SJSA1 (cell line): ENCODE measurements at regions not wholly inside any gene's neighbourhood (a gene's known extent, or its start where the extent isn't known, plus 50 kb on each side); places are given as distances from the start of the nearest gene placed in this dataset.
A peak's percentile ranks its signal among the peaks of the same experiment; 100 is the strongest.
"Not testable (repeated sequence)": the region's sequence is repeated elsewhere in the genome, so short reads cannot be mapped to it uniquely, and the experiment has no call there.

Experiments
- DNase-seq, 2 experiments: peaks; one replicate each; pipeline ENCODE4 v3.0.0-alpha.2; 2015 to 2020; ENCODE audit warnings: low spot score in 2 of 2, low read depth in 1 of 2
- H3K27ac ChIP-seq: fragments of 250-450 bp; sonication (Bioruptor Pico); 2 replicates; pipeline ENCODE4 v1.5.1; 2020; ENCODE audit warnings: mild to moderate bottlenecking, moderate library complexity
- H3K27me3 ChIP-seq: fragments of 250-450 bp; sonication (Bioruptor Pico); replicated peaks from 2 replicates; pipeline ENCODE4 v1.5.1; 2020; ENCODE audit warnings: mild to moderate bottlenecking, moderate library complexity
- H3K36me3 ChIP-seq: fragments of 250-450 bp; sonication (Bioruptor Pico); 2 replicates; pipeline ENCODE4 v1.5.1; 2020; ENCODE audit warnings: mild to moderate bottlenecking
- H3K4me1 ChIP-seq: fragments of 250-450 bp; sonication (Bioruptor Pico); replicated peaks from 2 replicates; pipeline ENCODE4 v1.6.1; 2021; ENCODE audit warnings: mild to moderate bottlenecking
- H3K4me3 ChIP-seq: fragments of 250-450 bp; sonication (Bioruptor Pico); 2 replicates; pipeline ENCODE4 v1.5.1; 2020; ENCODE audit warnings: mild to moderate bottlenecking
- H3K9me3 ChIP-seq: fragments of 250-450 bp; sonication (Bioruptor Pico); replicated peaks from 2 replicates; pipeline ENCODE4 v1.5.1; 2020; ENCODE audit warnings: mild to moderate bottlenecking

GRCh38 chr12:97877404-97877803 is 414.8 kb downstream of the RMST start:
- Histone ChIP-seq H3K9me3 (no peaks in the 10 kb centered on the region), H3K27ac (no peak overlapping the region), H3K27me3 (no peaks in the 10 kb centered on the region), H3K36me3 (no peaks in the 10 kb centered on the region), H3K4me3 (no peak overlapping the region), H3K4me1 (no peaks in the 10 kb centered on the region)
- no peak for DNase-seq

- Histone ChIP-seq H3K27me3 (no peaks in the 10 kb centered on the region), H3K9me3 (no peaks in the 10 kb centered on the region), H3K36me3 (no peaks in the 10 kb centered on the region), H3K4me3 (no peak overlapping the region), H3K4me1 (no peaks in the 10 kb centered on the region), H3K27ac (no peak overlapping the region)
- no peak for DNase-seq
Observed at GRCh38 chr12:97886511-97887176, 424.0 kb downstream of the RMST start.

GRCh38 chr12:97897881-97898280 is 435.3 kb downstream of the RMST start:
- H3K9me3 ChIP-seq, DNase-seq: not testable (repeated sequence)

GRCh38 chr12:97899529-97899928 is 436.9 kb downstream of the RMST start:
- Histone ChIP-seq H3K4me3 (no peak overlapping the region), H3K9me3 (no peaks in the 10 kb centered on the region), H3K36me3 (no peaks in the 10 kb centered on the region), H3K27ac (no peak overlapping the region), H3K4me1 (no peaks in the 10 kb centered on the region), H3K27me3 (no peaks in the 10 kb centered on the region)
- DNase-seq, result no peak

More at GRCh38 chr12:97897881-97898280, 435.3 kb downstream of the RMST start:
- not testable (repeated sequence) for H3K27ac ChIP-seq, H3K4me3 ChIP-seq, H3K4me1 ChIP-seq, H3K36me3 ChIP-seq, H3K27me3 ChIP-seq

- Histone ChIP-seq H3K9me3 (no peaks in the 10 kb centered on the region), H3K36me3 (no peaks in the 10 kb centered on the region), H3K27me3 (no peaks in the 10 kb centered on the region), H3K4me3 (no peak overlapping the region), H3K4me1 (no peaks in the 10 kb centered on the region), H3K27ac (no peak overlapping the region)
- no peak for DNase-seq
Observed at GRCh38 chr12:97899956-97900355, 437.4 kb downstream of the RMST start.

GRCh38 chr12:97903356-97903755 is 440.8 kb downstream of the RMST start:
- DNase-seq, result no peak
- Histone ChIP-seq H3K4me1 (no peaks in the 10 kb centered on the region), H3K9me3 (no peaks in the 10 kb centered on the region), H3K4me3 (no peak overlapping the region), H3K27ac (no peak overlapping the region), H3K36me3 (no peaks in the 10 kb centered on the region), H3K27me3 (no peaks in the 10 kb centered on the region)

GRCh38 chr12:97907504-97907903 is 444.9 kb downstream of the RMST start:
- Histone ChIP-seq H3K36me3 (no peaks in the 10 kb centered on the region), H3K9me3 (no peaks in the 10 kb centered on the region), H3K4me1 (no peaks in the 10 kb centered on the region), H3K27ac (no peak overlapping the region), H3K4me3 (no peak overlapping the region), H3K27me3 (no peaks in the 10 kb centered on the region; the same call in 1 of the 2 replicates)
- DNase-seq, result no peak

GRCh38 chr12:97910559-97910958 is 448.0 kb downstream of the RMST start:
- H3K36me3 ChIP-seq, result no peaks in the 10 kb centered on the region
- H3K4me1 ChIP-seq, result no peaks in the 10 kb centered on the region
- H3K27ac ChIP-seq, result no peak overlapping the region
- no peaks in the 10 kb centered on the region; the same call in none of the 2 replicates for H3K27me3 ChIP-seq
- H3K9me3 ChIP-seq, result no peaks in the 10 kb centered on the region
- H3K4me3 ChIP-seq, result no peak overlapping the region
- DNase-seq, result no peak

- no peak for DNase-seq
- Histone ChIP-seq H3K27me3 (no peaks in the 10 kb centered on the region; the same call in none of the 2 replicates), H3K36me3 (no peaks in the 10 kb centered on the region), H3K4me1 (no peaks in the 10 kb centered on the region), H3K9me3 (no peaks in the 10 kb centered on the region), H3K27ac (no peak overlapping the region), H3K4me3 (no peak overlapping the region)
Observed at GRCh38 chr12:97912943-97913342, 450.3 kb downstream of the RMST start.

- H3K9me3 ChIP-seq, result no peaks in the 10 kb centered on the region
- peaks cover 18% of the 10 kb centered on the region for H3K4me1 ChIP-seq
- H3K36me3 ChIP-seq, result no peaks in the 10 kb centered on the region
- H3K27me3 ChIP-seq, result no peaks in the 10 kb centered on the region
- H3K27ac ChIP-seq, result peak overlapping the region; percentile 75
- peak; percentile 62 to 78 for DNase-seq
- H3K4me3 ChIP-seq, result no peak overlapping the region
Observed at GRCh38 chr12:97921979-97922722, 459.5 kb downstream of the RMST start.

GRCh38 chr12:97923546-97923945 is 460.9 kb downstream of the RMST start:
- no peaks in the 10 kb centered on the region for H3K9me3 ChIP-seq
- H3K27me3 ChIP-seq, result no peaks in the 10 kb centered on the region
- no peaks in the 10 kb centered on the region for H3K36me3 ChIP-seq
- peaks cover 18% of the 10 kb centered on the region for H3K4me1 ChIP-seq
- no peak for DNase-seq
- no peak overlapping the region; the same call in 1 of the 2 replicates for H3K27ac ChIP-seq
- no peak overlapping the region for H3K4me3 ChIP-seq

- no peak overlapping the region for H3K4me3 ChIP-seq
- H3K4me1 ChIP-seq, result peaks cover 18% of the 10 kb centered on the region
- no peaks in the 10 kb centered on the region for H3K9me3 ChIP-seq
- no peak for DNase-seq
- no peaks in the 10 kb centered on the region for H3K36me3 ChIP-seq
- H3K27ac ChIP-seq, result no peak overlapping the region
- no peaks in the 10 kb centered on the region for H3K27me3 ChIP-seq
Observed at GRCh38 chr12:97924122-97924521, 461.5 kb downstream of the RMST start.

GRCh38 chr12:97927977-97928376 is 465.4 kb downstream of the RMST start:
- no peak overlapping the region for H3K27ac ChIP-seq
- peaks cover under 1% of the 10 kb centered on the region for H3K4me1 ChIP-seq
- no peak for DNase-seq
- no peaks in the 10 kb centered on the region for H3K27me3 ChIP-seq
- H3K4me3 ChIP-seq, result no peak overlapping the region
- H3K36me3 ChIP-seq, result no peaks in the 10 kb centered on the region
- H3K9me3 ChIP-seq, result no peaks in the 10 kb centered on the region

GRCh38 chr12:97936165-97936564 is 473.6 kb downstream of the RMST start:
- DNase-seq, result no peak
- H3K27me3 ChIP-seq, result no peaks in the 10 kb centered on the region

More at GRCh38 chr12:97936165-97936564, 473.6 kb downstream of the RMST start:
- Histone ChIP-seq H3K27ac (no peak overlapping the region), H3K36me3 (no peaks in the 10 kb centered on the region), H3K4me1 (peaks cover 28% of the 10 kb centered on the region), H3K9me3 (no peaks in the 10 kb centered on the region; the same call in 1 of the 2 replicates), H3K4me3 (no peak overlapping the region)
